Hepatocyte (in vitro differentiated cells): ENCODE measurements at regions not wholly inside any gene's neighbourhood (a gene's known extent, or its start where the extent isn't known, plus 50 kb on each side); places are given as distances from the start of the nearest gene placed in this dataset.
"Not testable (repeated sequence)": the region's sequence is repeated elsewhere in the genome, so short reads cannot be mapped to it uniquely, and the experiment has no call there.

ENCODE experiments used
- DNase-seq: peaks from one replicate; pipeline ENCODE4 v3.0.0-alpha.2; 2016; ENCODE audit warnings: low spot score
- H2AFZ ChIP-seq: fragments of 200-600 bp; sonication (generic); 2 replicates; pipeline ENCODE4 v1.6.0; 2016; ENCODE audit warnings: antibody characterized with exemption, mild to moderate bottlenecking
- H3K27ac ChIP-seq: fragments of 200-600 bp; sonication (generic); 2 replicates; pipeline ENCODE4 v1.5.1; 2016; ENCODE audit warnings: mild to moderate bottlenecking
- H3K27me3 ChIP-seq: fragments of 200-600 bp; sonication (generic); 2 replicates; pipeline ENCODE4 v1.6.1; 2016
- H3K36me3 ChIP-seq: fragments of 200-600 bp; sonication (generic); replicated peaks from 2 replicates; pipeline ENCODE4 v1.5.1; 2016; ENCODE audit warnings: low read depth; ENCODE audit not compliant: insufficient read depth
- H3K4me1 ChIP-seq: fragments of 200-600 bp; sonication (generic); 2 replicates; pipeline ENCODE4 v1.5.1; 2016; ENCODE audit warnings: mild to moderate bottlenecking, moderate library complexity; ENCODE audit not compliant: insufficient read depth
- H3K4me2 ChIP-seq: fragments of 200-600 bp; sonication (generic); 2 replicates; pipeline ENCODE4 v1.6.0; 2016
- H3K4me3 ChIP-seq: fragments of 200-600 bp; sonication (generic); 2 replicates; pipeline ENCODE4 v1.5.1; 2016; ENCODE audit warnings: mild to moderate bottlenecking
- H3K79me2 ChIP-seq: fragments of 200-600 bp; sonication (generic); 2 replicates; pipeline ENCODE4 v1.6.0; 2017; ENCODE audit warnings: mild to moderate bottlenecking
- H3K9me2 ChIP-seq: fragments of 200-600 bp; sonication (generic); replicated peaks from 2 replicates; pipeline ENCODE4 v1.6.0; 2017; ENCODE audit warnings: mild to moderate bottlenecking; ENCODE audit not compliant: insufficient read depth
- H3K9me3 ChIP-seq: fragments of 200-600 bp; sonication (generic); 2 replicates; pipeline ENCODE4 v1.5.1; 2016; ENCODE audit warnings: low read depth, mild to moderate bottlenecking
- H4K20me1 ChIP-seq: fragments of 200-600 bp; sonication (generic); 2 replicates; pipeline ENCODE4 v1.6.0; 2016; ENCODE audit warnings: mild to moderate bottlenecking; ENCODE audit not compliant: insufficient read depth, poor library complexity, severe bottlenecking
- EZH2 ChIP-seq: fragments of 200-600 bp; sonication (generic); IDR thresholded peaks from 2 replicates; pipeline ENCODE4 v1.6.1; 2016; ENCODE audit warnings: antibody characterized with exemption, mild to moderate bottlenecking, borderline replicate concordance
- EZH2phosphoT487 ChIP-seq: fragments of 200-600 bp; sonication (generic); IDR thresholded peaks from one replicate; pipeline ENCODE4 v1.6.1; 2018; ENCODE audit warnings: antibody characterized with exemption, mild to moderate bottlenecking, low read depth, moderate library complexity; ENCODE audit not compliant: unreplicated experiment, severe bottlenecking
- WGBS: methylation state at CpG from one replicate; pipeline ENCODE4 v1.1.6; 2016; ENCODE audit warnings: low lambda C conversion rate; ENCODE audit errors: missing lambda C conversion rate; 5-methylcytosine and 5-hydroxymethylcytosine counted together
- TF ChIP-seq, protein P1 (sequence below): fragments of 200-600 bp; sonication (generic); IDR thresholded peaks from 2 replicates; pipeline ENCODE4 v1.5.1; 2016; ENCODE audit warnings: antibody characterized with exemption, mild to moderate bottlenecking; ENCODE audit not compliant: poor library complexity

GRCh38 chr20:48024539-48024938 lies 239.3 kb upstream of the SULF2 start:
- H3K79me2 ChIP-seq, result no peaks in the 10 kb centered on the region
- no peak overlapping the region for H2AFZ ChIP-seq
- H3K4me2 ChIP-seq, result no peak overlapping the region
- TF ChIP-seq EZH2phosphoT487, result no peak
- no peak for TF ChIP-seq EZH2
- WGBS, result 77% methylated on average over 3 of the region's 3 CpGs
- no peaks in the 10 kb centered on the region for H3K27me3 ChIP-seq
- no peaks in the 10 kb centered on the region for H3K9me2 ChIP-seq
- no peaks in the 10 kb centered on the region for H4K20me1 ChIP-seq
- H3K27ac ChIP-seq, result no peak overlapping the region
- no peaks in the 10 kb centered on the region for H3K9me3 ChIP-seq
- H3K36me3 ChIP-seq, result no peaks in the 10 kb centered on the region
- no peak overlapping the region for H3K4me3 ChIP-seq
- H3K4me1 ChIP-seq, result no peaks in the 10 kb centered on the region
- DNase-seq, result no peak

- not testable (repeated sequence) for DNase-seq, H3K79me2 ChIP-seq, H4K20me1 ChIP-seq, H3K9me3 ChIP-seq, H3K27me3 ChIP-seq, H3K9me2 ChIP-seq, H3K4me2 ChIP-seq, H2AFZ ChIP-seq, H3K36me3 ChIP-seq, H3K4me3 ChIP-seq, H3K4me1 ChIP-seq, H3K27ac ChIP-seq
- 87% methylated on average over 6 of the region's 6 CpGs for WGBS
These were observed 235.4 kb upstream of the SULF2 start for GRCh38 chr20:48020696-48021095.

GRCh38 chr20:48019940-48020339 lies 234.7 kb upstream of the SULF2 start:
- Histone ChIP-seq H3K27ac (no peak overlapping the region), H3K4me1 (no peaks in the 10 kb centered on the region), H2AFZ (no peak overlapping the region), H3K27me3 (no peaks in the 10 kb centered on the region), H3K9me2 (no peaks in the 10 kb centered on the region), H3K4me2 (no peak overlapping the region), H3K79me2 (no peaks in the 10 kb centered on the region), H4K20me1 (no peaks in the 10 kb centered on the region), H3K36me3 (no peaks in the 10 kb centered on the region), H3K4me3 (no peak overlapping the region), H3K9me3 (no peaks in the 10 kb centered on the region)
- no peak for DNase-seq
- 90% methylated on average over 6 of the region's 6 CpGs for WGBS
- no peak for TF ChIP-seq EZH2
- no peak for TF ChIP-seq EZH2phosphoT487
- TF ChIP-seq, protein P1, sequence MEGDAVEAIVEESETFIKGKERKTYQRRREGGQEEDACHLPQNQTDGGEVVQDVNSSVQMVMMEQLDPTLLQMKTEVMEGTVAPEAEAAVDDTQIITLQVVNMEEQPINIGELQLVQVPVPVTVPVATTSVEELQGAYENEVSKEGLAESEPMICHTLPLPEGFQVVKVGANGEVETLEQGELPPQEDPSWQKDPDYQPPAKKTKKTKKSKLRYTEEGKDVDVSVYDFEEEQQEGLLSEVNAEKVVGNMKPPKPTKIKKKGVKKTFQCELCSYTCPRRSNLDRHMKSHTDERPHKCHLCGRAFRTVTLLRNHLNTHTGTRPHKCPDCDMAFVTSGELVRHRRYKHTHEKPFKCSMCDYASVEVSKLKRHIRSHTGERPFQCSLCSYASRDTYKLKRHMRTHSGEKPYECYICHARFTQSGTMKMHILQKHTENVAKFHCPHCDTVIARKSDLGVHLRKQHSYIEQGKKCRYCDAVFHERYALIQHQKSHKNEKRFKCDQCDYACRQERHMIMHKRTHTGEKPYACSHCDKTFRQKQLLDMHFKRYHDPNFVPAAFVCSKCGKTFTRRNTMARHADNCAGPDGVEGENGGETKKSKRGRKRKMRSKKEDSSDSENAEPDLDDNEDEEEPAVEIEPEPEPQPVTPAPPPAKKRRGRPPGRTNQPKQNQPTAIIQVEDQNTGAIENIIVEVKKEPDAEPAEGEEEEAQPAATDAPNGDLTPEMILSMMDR, result no peak

- Histone ChIP-seq H3K27ac (no peak overlapping the region), H3K9me2 (no peaks in the 10 kb centered on the region), H3K79me2 (no peaks in the 10 kb centered on the region), H3K9me3 (no peaks in the 10 kb centered on the region), H3K4me1 (no peaks in the 10 kb centered on the region), H3K36me3 (no peaks in the 10 kb centered on the region), H3K4me2 (no peak overlapping the region), H2AFZ (no peak overlapping the region), H3K27me3 (no peaks in the 10 kb centered on the region), H4K20me1 (no peaks in the 10 kb centered on the region), H3K4me3 (no peak overlapping the region)
- 93% methylated on average over 4 of the region's 4 CpGs for WGBS
- TF ChIP-seq EZH2phosphoT487, result no peak
- DNase-seq, result no peak
These were observed 234.2 kb upstream of the SULF2 start for GRCh38 chr20:48019496-48019895.

DNA sequence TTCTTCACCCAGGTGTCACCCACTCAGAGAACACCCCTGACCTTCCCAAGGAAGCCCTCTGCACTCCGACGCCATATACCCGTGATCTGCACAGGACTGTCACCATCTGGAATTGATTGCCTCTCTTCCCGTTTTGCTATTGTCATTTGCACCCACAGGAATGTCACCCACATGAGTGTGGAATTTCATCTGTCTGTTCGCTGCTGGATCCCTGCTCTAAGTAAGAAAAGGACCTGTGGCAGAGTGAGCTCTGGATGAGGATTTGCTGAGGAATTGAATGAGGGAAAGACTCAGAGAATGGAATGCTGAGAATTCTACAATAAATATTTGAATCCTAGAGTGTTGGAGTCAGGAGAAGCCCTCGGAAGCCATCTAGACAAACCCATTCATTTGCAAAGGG lies 233.6 kb upstream of the SULF2 start:
- not testable (repeated sequence) for DNase-seq, H3K4me2 ChIP-seq, H3K9me3 ChIP-seq, H3K4me3 ChIP-seq, H3K27me3 ChIP-seq, H3K79me2 ChIP-seq, H3K4me1 ChIP-seq, H3K36me3 ChIP-seq, H4K20me1 ChIP-seq, H3K9me2 ChIP-seq, H3K27ac ChIP-seq, H2AFZ ChIP-seq
- WGBS, result 44% methylated on average over 6 of the region's 6 CpGs
